ENCODE measurements at regions not wholly inside any gene's neighbourhood (a gene's known extent, or its start where the extent isn't known, plus 50 kb on each side); places are given as distances from the start of the nearest gene placed in this dataset.

GRCh38 chr18:47331026-47331425, 79.6 kb upstream of the SKOR2 start:
- DNase-seq: no peak
- in situ Hi-C loops (cut with MboI; ENCODE audit: low pct_unique_long_range_greater_than_20kb, low sequenced_read_pairs): no loop called here

DNA sequence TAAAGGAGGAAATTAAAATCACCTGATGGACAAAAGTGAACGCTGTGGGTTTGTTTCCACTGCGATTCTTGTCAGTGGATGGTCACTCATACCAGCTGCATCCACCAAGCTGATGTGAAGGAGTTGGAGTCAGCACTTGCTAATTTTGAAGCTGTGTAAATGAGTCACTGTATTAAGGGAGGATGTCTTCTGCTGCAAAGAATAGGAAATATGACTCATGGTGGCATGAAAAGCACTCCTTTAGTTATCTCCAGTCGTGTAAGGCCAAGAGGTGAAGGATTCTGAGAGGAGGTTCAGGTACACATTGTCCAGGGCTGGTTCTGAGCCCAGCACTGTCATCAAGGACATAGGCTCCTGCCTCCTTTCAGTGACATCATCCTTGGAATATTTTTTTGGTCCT, 71.7 kb upstream of the SKOR2 start:
- in situ Hi-C loops (cut with MboI; ENCODE audit: low pct_unique_long_range_greater_than_20kb, low sequenced_read_pairs): no loop called here

DNA sequence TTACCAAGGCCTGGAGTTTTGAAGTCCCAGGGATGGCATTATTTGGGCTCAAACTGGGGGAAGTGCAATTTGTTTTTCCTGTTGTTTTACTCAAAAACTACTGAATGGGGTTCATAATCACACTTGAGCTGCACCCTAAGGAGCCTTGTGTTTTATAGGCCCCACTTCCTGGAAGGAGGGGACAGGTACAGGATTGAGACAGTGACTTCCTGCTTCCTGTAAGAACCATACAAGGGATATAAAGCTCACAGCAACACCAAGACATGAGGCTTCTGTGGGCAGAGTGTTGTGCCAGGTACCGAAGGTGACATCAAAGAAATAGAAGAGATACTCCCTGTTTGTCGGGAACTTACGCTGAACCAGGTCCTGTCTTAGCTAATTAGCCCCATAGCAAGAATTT, 70.4 kb upstream of the SKOR2 start:
- in situ Hi-C loops (cut with MboI; ENCODE audit: low pct_unique_long_range_greater_than_20kb, low sequenced_read_pairs): no loop called here
- no peak for DNase-seq

More for the DNA sequence above, 71.7 kb upstream of the SKOR2 start:
- no peak for DNase-seq

GRCh38 chr18:47317824-47318508, 66.5 kb upstream of the SKOR2 start:
- no peak for DNase-seq
- in situ Hi-C loops (cut with MboI; ENCODE audit: low pct_unique_long_range_greater_than_20kb, low sequenced_read_pairs): no loop called here

DNA sequence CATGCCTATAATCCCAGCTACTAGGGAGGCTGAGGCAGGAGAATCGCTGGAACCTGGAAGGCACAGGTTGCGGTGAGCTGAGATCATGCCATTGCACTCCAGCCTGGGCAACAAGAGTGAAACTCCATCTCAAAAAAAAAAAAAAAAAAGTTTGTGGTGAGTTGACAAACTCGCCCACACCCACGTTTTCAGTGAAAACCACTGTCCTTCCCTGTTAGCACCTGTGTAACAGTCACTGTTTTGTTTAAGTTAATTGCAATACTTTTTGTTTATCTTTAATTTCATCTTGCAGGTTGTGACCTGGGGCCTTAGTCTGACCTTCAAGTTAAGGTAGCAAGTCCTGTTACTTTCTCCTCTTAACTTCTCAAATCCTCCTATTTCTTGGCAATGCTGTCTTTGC, 65.5 kb upstream of the SKOR2 start:
- no peak for DNase-seq
- in situ Hi-C loops (cut with MboI; ENCODE audit: low pct_unique_long_range_greater_than_20kb, low sequenced_read_pairs): no loop called here

DNA sequence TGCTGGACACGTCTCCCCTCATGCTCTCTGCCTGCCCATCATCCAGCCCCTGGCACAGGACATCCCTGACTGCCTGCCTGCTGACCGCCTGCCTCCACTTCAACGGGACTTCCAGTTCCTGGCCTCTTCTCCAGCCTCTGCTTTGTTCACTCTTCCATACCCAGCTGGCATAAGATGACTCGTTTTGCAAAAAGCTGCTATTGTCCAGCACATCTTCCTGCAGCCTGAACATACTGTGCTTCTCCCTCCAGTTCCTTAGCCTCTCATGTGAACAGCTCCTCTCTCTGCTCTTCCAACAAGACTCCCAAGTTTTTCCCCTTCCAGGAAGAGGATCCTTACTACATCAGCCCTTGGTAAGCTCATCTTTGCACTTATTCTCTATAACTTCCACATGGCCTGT, 62.4 kb upstream of the SKOR2 start:
- in situ Hi-C loops (cut with MboI; ENCODE audit: low pct_unique_long_range_greater_than_20kb, low sequenced_read_pairs): no loop called here
- no peak for DNase-seq

- no peak for DNase-seq
- in situ Hi-C loops (cut with MboI; ENCODE audit: low pct_unique_long_range_greater_than_20kb, low sequenced_read_pairs): no loop called here
Measured at GRCh38 chr18:47311585-47311984, 60.1 kb upstream of the SKOR2 start.

All from KBM-7 (cell line).